Panc1 (cell line): ENCODE measurements at regions not wholly inside any gene's neighbourhood (a gene's known extent, or its start where the extent isn't known, plus 50 kb on each side); places are given as distances from the start of the nearest gene placed in this dataset.

Experiments used
- ATAC-seq: fragments of 200-7000 bp; cut with Tn5 transposase; 2 replicates; pipeline ENCODE4 v1.9.1; 2020; ENCODE audit warnings: mild to moderate bottlenecking, moderate library complexity
- BruUV-seq: library from RNA; stranded (reverse); fragments of 400-500 nt; replicated peaks from 2 replicates; lab custom pipeline; 2021; lab: Mats Ljungman, UMichigan
- CTCF ChIA-PET: fragments of 300-600 bp; sonication (Branson Sonifier 250); formaldehyde crosslinking; loops from one replicate; lab custom pipeline; 2022; ENCODE audit warnings: antibody characterized with exemption; lab: Charles Lee
- POLR2A ChIA-PET: fragments of 300-600 bp; sonication (Branson Sonifier 250); formaldehyde crosslinking; loops from one replicate; lab custom pipeline; 2022; ENCODE audit warnings: antibody characterized with exemption; lab: Charles Lee
- DNase-seq: peaks from one replicate; pipeline ENCODE4 v3.0.0-alpha.2; 2010; ENCODE audit warnings: low read depth, low spot score
- H3K27ac ChIP-seq: 2 replicates; pipeline ENCODE4 v1.5.1; 2011; ENCODE audit warnings: mild to moderate bottlenecking, low read length, inconsistent platforms
- H3K27me3 ChIP-seq: fragments of 200-500 bp; sonication (Bioruptor generic); 2 replicates; pipeline ENCODE4 v1.6.0; 2014; ENCODE audit warnings: low read length, inconsistent platforms; ENCODE audit not compliant: control insufficient read depth, insufficient read depth
- H3K36me3 ChIP-seq: fragments of 200-500 bp; sonication (Bioruptor generic); 2 replicates; pipeline ENCODE4 v1.5.1; 2014; ENCODE audit warnings: inconsistent platforms, mild to moderate bottlenecking, low read length, moderate library complexity; ENCODE audit not compliant: control insufficient read depth, insufficient read depth
- H3K4me1 ChIP-seq: 2 replicates; pipeline ENCODE4 v1.5.1; 2011; ENCODE audit warnings: inconsistent platforms, mild to moderate bottlenecking, low read length, moderate library complexity; ENCODE audit not compliant: control insufficient read depth, insufficient read depth
- H3K4me3 ChIP-seq, 2 experiments: 2 replicates each; pipeline ENCODE4 v1.5.1; 2011 to 2012; ENCODE audit warnings: low read depth in 2 of 2, low read length in 2 of 2, mild to moderate bottlenecking in 2 of 2, inconsistent platforms in 1 of 2, moderate library complexity in 1 of 2
- H3K9me3 ChIP-seq: fragments of 200-500 bp; sonication (Bioruptor generic); 2 replicates; pipeline ENCODE4 v1.5.1; 2014; ENCODE audit warnings: low read depth, mild to moderate bottlenecking, inconsistent platforms, low read length, moderate library complexity; ENCODE audit not compliant: control insufficient read depth, insufficient read depth
- POLR2AphosphoS5 ChIP-seq: IDR thresholded peaks from 2 replicates; pipeline ENCODE4 v1.6.1; 2012; ENCODE audit warnings: mild to moderate bottlenecking, low read depth, low read length, moderate library complexity
- SIN3A ChIP-seq: IDR thresholded peaks from 2 replicates; pipeline ENCODE4 v1.6.1; 2012; ENCODE audit warnings: low read depth, mild to moderate bottlenecking, low read length, moderate library complexity, borderline replicate concordance; ENCODE audit not compliant: insufficient read depth
- TCF7L2 ChIP-seq: IDR thresholded peaks from 2 replicates; pipeline ENCODE4 v1.6.1; 2011; ENCODE audit warnings: mild to moderate bottlenecking, low read depth, low read length, inconsistent platforms
- in situ Hi-C: cut with HindIII; loops from 2 replicates; pipeline ENCODE4 v1.10.0; 2016; ENCODE audit warnings: low sequenced_read_pairs, low pct_unique_long_range_greater_than_20kb
- intact Hi-C: fragments of 100-400 bp; cut with micrococcal nuclease; formaldehyde crosslinking; loops from one replicate; pipeline ENCODE4 v1.10.0; 2022; ENCODE audit not compliant: unreplicated experiment
- TF ChIP-seq, protein P1 (sequence below): fragments of 450-650 bp; IDR thresholded peaks from 2 replicates; pipeline ENCODE4 v1.5.1; 2017; ENCODE audit warnings: mild to moderate bottlenecking
- TF ChIP-seq, protein P2 (sequence below), 2 experiments: IDR thresholded peaks; 2 replicates each; pipeline ENCODE4 v1.6.1; 2011 to 2012; ENCODE audit warnings: low read depth in 2 of 2, control low read depth in 1 of 2, low read length in 1 of 2, mild to moderate bottlenecking in 1 of 2, moderate library complexity in 1 of 2; ENCODE audit not compliant: insufficient read depth in 1 of 2

DNA sequence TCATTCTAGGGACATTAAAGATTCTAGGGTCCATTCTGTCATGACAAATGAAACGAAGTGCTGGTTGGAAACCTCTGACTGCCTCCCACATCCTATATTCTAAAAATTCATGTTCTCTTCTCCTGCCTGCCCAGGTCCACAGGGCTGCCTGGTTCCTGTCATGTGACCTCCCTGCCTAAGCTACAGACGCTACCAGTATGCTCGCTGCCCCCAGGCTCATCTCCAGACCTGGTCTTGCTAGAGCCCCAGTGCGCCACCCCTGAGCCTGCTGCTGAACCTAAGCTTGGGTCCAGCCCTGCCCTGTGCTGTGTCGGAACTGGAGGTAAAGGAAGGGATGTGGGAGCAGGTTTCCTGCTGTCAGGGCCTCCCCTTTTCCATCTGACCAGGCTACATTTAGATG, 231.6 kb upstream of the CDH5 start:
- Histone ChIP-seq H3K36me3 (no peaks in the 10 kb centered on the region), H3K4me3 (no peak overlapping the region), H3K27me3 (no peaks in the 10 kb centered on the region; the same call in 1 of the 2 replicates), H3K27ac (no peak overlapping the region), H3K4me1 (no peaks in the 10 kb centered on the region), H3K9me3 (no peaks in the 10 kb centered on the region)
- no TSS peak for BruUV-seq
- CTCF ChIA-PET: no interaction called here
- in situ Hi-C loops: no loop called here
- POLR2A ChIA-PET: no interaction called here
- intact Hi-C loops: no loop called here
- ATAC-seq: no peak
- no peak for DNase-seq
- no peak for TF ChIP-seq POLR2AphosphoS5
- no peak for TF ChIP-seq TCF7L2
- TF ChIP-seq, protein P1, sequence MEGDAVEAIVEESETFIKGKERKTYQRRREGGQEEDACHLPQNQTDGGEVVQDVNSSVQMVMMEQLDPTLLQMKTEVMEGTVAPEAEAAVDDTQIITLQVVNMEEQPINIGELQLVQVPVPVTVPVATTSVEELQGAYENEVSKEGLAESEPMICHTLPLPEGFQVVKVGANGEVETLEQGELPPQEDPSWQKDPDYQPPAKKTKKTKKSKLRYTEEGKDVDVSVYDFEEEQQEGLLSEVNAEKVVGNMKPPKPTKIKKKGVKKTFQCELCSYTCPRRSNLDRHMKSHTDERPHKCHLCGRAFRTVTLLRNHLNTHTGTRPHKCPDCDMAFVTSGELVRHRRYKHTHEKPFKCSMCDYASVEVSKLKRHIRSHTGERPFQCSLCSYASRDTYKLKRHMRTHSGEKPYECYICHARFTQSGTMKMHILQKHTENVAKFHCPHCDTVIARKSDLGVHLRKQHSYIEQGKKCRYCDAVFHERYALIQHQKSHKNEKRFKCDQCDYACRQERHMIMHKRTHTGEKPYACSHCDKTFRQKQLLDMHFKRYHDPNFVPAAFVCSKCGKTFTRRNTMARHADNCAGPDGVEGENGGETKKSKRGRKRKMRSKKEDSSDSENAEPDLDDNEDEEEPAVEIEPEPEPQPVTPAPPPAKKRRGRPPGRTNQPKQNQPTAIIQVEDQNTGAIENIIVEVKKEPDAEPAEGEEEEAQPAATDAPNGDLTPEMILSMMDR: no peak
- TF ChIP-seq, protein P2, sequence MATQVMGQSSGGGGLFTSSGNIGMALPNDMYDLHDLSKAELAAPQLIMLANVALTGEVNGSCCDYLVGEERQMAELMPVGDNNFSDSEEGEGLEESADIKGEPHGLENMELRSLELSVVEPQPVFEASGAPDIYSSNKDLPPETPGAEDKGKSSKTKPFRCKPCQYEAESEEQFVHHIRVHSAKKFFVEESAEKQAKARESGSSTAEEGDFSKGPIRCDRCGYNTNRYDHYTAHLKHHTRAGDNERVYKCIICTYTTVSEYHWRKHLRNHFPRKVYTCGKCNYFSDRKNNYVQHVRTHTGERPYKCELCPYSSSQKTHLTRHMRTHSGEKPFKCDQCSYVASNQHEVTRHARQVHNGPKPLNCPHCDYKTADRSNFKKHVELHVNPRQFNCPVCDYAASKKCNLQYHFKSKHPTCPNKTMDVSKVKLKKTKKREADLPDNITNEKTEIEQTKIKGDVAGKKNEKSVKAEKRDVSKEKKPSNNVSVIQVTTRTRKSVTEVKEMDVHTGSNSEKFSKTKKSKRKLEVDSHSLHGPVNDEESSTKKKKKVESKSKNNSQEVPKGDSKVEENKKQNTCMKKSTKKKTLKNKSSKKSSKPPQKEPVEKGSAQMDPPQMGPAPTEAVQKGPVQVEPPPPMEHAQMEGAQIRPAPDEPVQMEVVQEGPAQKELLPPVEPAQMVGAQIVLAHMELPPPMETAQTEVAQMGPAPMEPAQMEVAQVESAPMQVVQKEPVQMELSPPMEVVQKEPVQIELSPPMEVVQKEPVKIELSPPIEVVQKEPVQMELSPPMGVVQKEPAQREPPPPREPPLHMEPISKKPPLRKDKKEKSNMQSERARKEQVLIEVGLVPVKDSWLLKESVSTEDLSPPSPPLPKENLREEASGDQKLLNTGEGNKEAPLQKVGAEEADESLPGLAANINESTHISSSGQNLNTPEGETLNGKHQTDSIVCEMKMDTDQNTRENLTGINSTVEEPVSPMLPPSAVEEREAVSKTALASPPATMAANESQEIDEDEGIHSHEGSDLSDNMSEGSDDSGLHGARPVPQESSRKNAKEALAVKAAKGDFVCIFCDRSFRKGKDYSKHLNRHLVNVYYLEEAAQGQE (IDR thresholded peaks at IDR 0.05; ENCODE audit: insufficient read depth in 1 of 2, low read depth in 2 of 2, low read length in 1 of 2): no peak
- TF ChIP-seq SIN3A: no peak

DNA sequence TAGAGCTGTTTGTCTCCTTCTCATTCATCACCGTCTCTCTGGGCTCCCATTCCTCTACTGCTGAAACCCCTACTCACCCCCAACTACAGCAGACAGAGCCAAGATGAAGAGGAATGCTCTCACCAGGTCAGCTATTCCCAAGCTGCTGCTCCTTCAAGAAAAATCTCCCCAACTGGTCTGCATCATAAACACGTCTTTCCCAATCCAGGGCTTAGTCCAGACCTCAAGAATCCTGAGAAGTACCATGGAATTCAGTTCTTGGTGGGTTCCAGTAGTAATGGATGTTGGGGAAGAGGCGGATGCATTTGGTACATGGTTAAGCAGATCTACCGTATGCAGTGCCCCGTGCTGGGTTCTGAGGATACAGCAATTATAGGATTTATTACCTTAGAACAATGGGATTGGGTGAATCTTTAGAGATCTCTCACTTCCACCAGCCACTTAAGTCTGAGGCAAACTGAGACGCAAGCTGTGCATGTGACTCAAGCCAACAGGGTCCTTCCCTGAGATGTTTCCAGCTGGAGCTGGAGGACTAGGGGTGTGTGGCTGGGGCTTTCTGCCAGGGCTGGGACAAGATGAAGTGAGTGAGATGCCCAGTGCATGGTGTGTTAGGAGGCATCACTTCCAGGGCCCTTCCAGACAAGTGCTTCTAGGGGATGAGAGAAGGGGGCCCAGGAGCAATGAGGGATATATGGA, 232.7 kb upstream of the CDH5 start:
- no peak for DNase-seq
- Histone ChIP-seq H3K27ac (no peak overlapping the region), H3K9me3 (no peaks in the 10 kb centered on the region), H3K27me3 (no peaks in the 10 kb centered on the region; the same call in 1 of the 2 replicates), H3K4me3 (no peak overlapping the region), H3K36me3 (no peaks in the 10 kb centered on the region), H3K4me1 (no peaks in the 10 kb centered on the region)
- ChIA-PET POLR2A (no interaction called here), CTCF (no interaction called here)
- no peak for TF ChIP-seq SIN3A
- no peak for TF ChIP-seq TCF7L2
- TF ChIP-seq, protein P1: no peak
- TF ChIP-seq, protein P2 (IDR thresholded peaks at IDR 0.05; ENCODE audit: insufficient read depth in 1 of 2, low read depth in 2 of 2, low read length in 1 of 2): no peak
- no peak for TF ChIP-seq POLR2AphosphoS5
- no peak for ATAC-seq
- intact Hi-C loops: no loop called here
- in situ Hi-C loops: no loop called here
- BruUV-seq: no TSS peak
